H1 (cell line): ENCODE measurements at regions not wholly inside any gene's neighbourhood (a gene's known extent, or its start where the extent isn't known, plus 50 kb on each side); places are given as distances from the start of the nearest gene placed in this dataset.

Experiments used
- CTCF ChIA-PET: fragments of 300-600 bp; sonication (Branson Sonifier 250); formaldehyde crosslinking; loops from one replicate; lab custom pipeline; 2021; ENCODE audit not compliant: partially characterized antibody; lab: Charles Lee
- POLR2A ChIA-PET: fragments of 300-600 bp; sonication (Branson Sonifier 250); formaldehyde crosslinking; loops from one replicate; lab custom pipeline; 2021; ENCODE audit warnings: inconsistent platforms; ENCODE audit not compliant: partially characterized antibody; lab: Charles Lee
- DNase-seq, 2 experiments: peaks; one replicate each; pipeline versions ENCODE4 v3.0.0 to v3.0.0-alpha.2; 2010 to 2022; ENCODE audit warnings: low spot score in 2 of 2, low read depth in 1 of 2, mixed read lengths in 1 of 2
- FAIRE-seq: peaks from 2 replicates; lab custom pipeline; 2011; peaks lifted over from hg19 to GRCh38; lab: Jason Lieb, UNC
- H2AFZ ChIP-seq: 2 replicates; pipeline ENCODE4 v1.8.1; 2012; ENCODE audit warnings: low read length, inconsistent platforms
- H2AK5ac ChIP-seq: 2 replicates; pipeline ENCODE4 v1.6.1; 2013; ENCODE audit warnings: low read depth, low read length
- H2BK120ac ChIP-seq: replicated peaks from 2 replicates; pipeline ENCODE3; 2013; ENCODE audit warnings: low read depth, low read length, inconsistent platforms
- H2BK12ac ChIP-seq: 2 replicates; pipeline ENCODE4 v1.6.1; 2013; ENCODE audit warnings: low read depth, low read length
- H2BK15ac ChIP-seq: 2 replicates; pipeline ENCODE4 v1.6.1; 2013; ENCODE audit warnings: low read length
- H2BK20ac ChIP-seq: 2 replicates; pipeline ENCODE4 v1.6.1; 2013; ENCODE audit warnings: low read length
- H2BK5ac ChIP-seq: 2 replicates; pipeline ENCODE4 v1.6.1; 2013; ENCODE audit warnings: low read depth, low read length
- H3K14ac ChIP-seq: 2 replicates; pipeline ENCODE4 v1.6.1; 2013; ENCODE audit warnings: inconsistent platforms; ENCODE audit not compliant: insufficient read length
- H3K18ac ChIP-seq: 2 replicates; pipeline ENCODE4 v1.6.1; 2013; ENCODE audit warnings: low read length; ENCODE audit errors: extremely low read depth
- H3K23ac ChIP-seq: 2 replicates; pipeline ENCODE4 v1.6.1; 2013; ENCODE audit warnings: inconsistent platforms; ENCODE audit not compliant: insufficient read length
- H3K23me2 ChIP-seq: 2 replicates; pipeline ENCODE4 v1.6.1; 2013; ENCODE audit warnings: low read depth, low read length
- H3K27ac ChIP-seq: 2 replicates; pipeline ENCODE4 v1.6.1; 2011; ENCODE audit warnings: low read depth, low read length, inconsistent platforms
- H3K27me3 ChIP-seq, 4 experiments: replicated peaks in 1 of 4; 1 replicate in 1 of 4; 2 replicates in 3 of 4; pipeline versions ENCODE4 v1.6.1 to v1.8.1; 2011 to 2013; ENCODE audit warnings: low read length in 3 of 4, mild to moderate bottlenecking in 3 of 4, inconsistent platforms in 2 of 4, mixed read lengths in 2 of 4, moderate library complexity in 1 of 4; ENCODE audit not compliant: control insufficient read depth in 3 of 4, insufficient read depth in 3 of 4; ENCODE audit errors: extremely low read depth in 1 of 4
- H3K36me3 ChIP-seq, 4 experiments: 2 replicates each; pipeline versions ENCODE4 v1.6.1 to v1.8.1; 2011 to 2013; ENCODE audit warnings: mild to moderate bottlenecking in 4 of 4, low read length in 3 of 4, moderate library complexity in 2 of 4, control low read depth in 1 of 4, inconsistent platforms in 1 of 4; ENCODE audit not compliant: insufficient read depth in 4 of 4, control insufficient read depth in 2 of 4
- H3K4ac ChIP-seq: replicated peaks from 2 replicates; pipeline ENCODE3; 2013; ENCODE audit warnings: low read length, low read depth, mixed read lengths, inconsistent platforms; ENCODE audit not compliant: insufficient read length
- H3K4me1 ChIP-seq, 4 experiments: replicated peaks in 1 of 4; 1 replicate in 1 of 4; 2 replicates in 3 of 4; pipeline versions ENCODE4 v1.6.1 to v1.8.1; 2011 to 2013; ENCODE audit warnings: low read length in 3 of 4, inconsistent platforms in 2 of 4, mixed read lengths in 1 of 4; ENCODE audit not compliant: insufficient read depth in 4 of 4, control insufficient read depth in 3 of 4
- H3K4me2 ChIP-seq, 2 experiments: 2 replicates each; pipeline versions ENCODE4 v1.6.1 to v1.8.1; 2011 to 2013; ENCODE audit warnings: low read depth in 2 of 2, low read length in 2 of 2, control low read depth in 1 of 2, inconsistent platforms in 1 of 2, mild to moderate bottlenecking in 1 of 2; ENCODE audit not compliant: insufficient read depth in 1 of 2
- H3K4me3 ChIP-seq, 4 experiments: fragments of 200-600, 300-600 bp in 1 of 4; sonication (generic), shearing (Covaris generic), sonication (Bioruptor Twin) in 1 of 4; 2 replicates each; pipeline versions ENCODE4 v1.5.1 to v1.8.1; 2011 to 2016; ENCODE audit warnings: low read length in 4 of 4, low read depth in 3 of 4, control low read depth in 2 of 4, inconsistent platforms in 2 of 4, mild to moderate bottlenecking in 2 of 4, mixed read lengths in 1 of 4, moderate library complexity in 1 of 4; ENCODE audit not compliant: insufficient read depth in 2 of 4; ENCODE audit errors: extremely low read depth in 1 of 4
- H3K56ac ChIP-seq: replicated peaks from 2 replicates; pipeline ENCODE3; 2013; ENCODE audit warnings: low read depth, mild to moderate bottlenecking, mixed read lengths, low read length, inconsistent platforms; ENCODE audit not compliant: insufficient read length
- H3K79me1 ChIP-seq: 2 replicates; pipeline ENCODE4 v1.6.1; 2013; ENCODE audit warnings: low read depth, low read length, control low read depth
- H3K79me2 ChIP-seq, 2 experiments: 2 replicates each; pipeline versions ENCODE4 v1.6.1 to v1.8.1; 2012 to 2013; ENCODE audit warnings: low read length in 2 of 2, mild to moderate bottlenecking in 2 of 2, inconsistent platforms in 1 of 2; ENCODE audit not compliant: insufficient read depth in 2 of 2, control insufficient read depth in 1 of 2
- H3K9ac ChIP-seq, 4 experiments: replicated peaks in 1 of 4; 1 replicate in 1 of 4; 2 replicates in 3 of 4; pipeline versions ENCODE4 v1.6.1 to v1.8.1; 2011 to 2013; ENCODE audit warnings: low read depth in 3 of 4, low read length in 3 of 4, control low read depth in 2 of 4, mild to moderate bottlenecking in 2 of 4, moderate library complexity in 2 of 4, inconsistent platforms in 1 of 4; ENCODE audit errors: extremely low read depth in 1 of 4
- H3K9me3 ChIP-seq, 2 experiments: 2 replicates each; pipeline versions ENCODE4 v1.6.1 to v1.8.1; 2012 to 2013; ENCODE audit warnings: mild to moderate bottlenecking in 2 of 2, moderate library complexity in 2 of 2, control low read depth in 1 of 2, inconsistent platforms in 1 of 2, low read depth in 1 of 2, low read length in 1 of 2, mixed read lengths in 1 of 2; ENCODE audit not compliant: insufficient read depth in 2 of 2
- H4K20me1 ChIP-seq, 2 experiments: replicated peaks in 1 of 2; 2 replicates each; pipeline versions ENCODE3 to v1.8.1; 2011 to 2013; ENCODE audit warnings: inconsistent platforms in 2 of 2, low read length in 2 of 2, mild to moderate bottlenecking in 1 of 2; ENCODE audit not compliant: insufficient read depth in 2 of 2, control insufficient read depth in 1 of 2
- H4K5ac ChIP-seq: 2 replicates; pipeline ENCODE4 v1.6.1; 2013; ENCODE audit warnings: low read length, low read depth, mixed read lengths, inconsistent platforms; ENCODE audit not compliant: insufficient read length
- H4K8ac ChIP-seq: 2 replicates; pipeline ENCODE4 v1.8.0; 2013; ENCODE audit warnings: mild to moderate bottlenecking, moderate library complexity, low read length, inconsistent platforms; ENCODE audit not compliant: insufficient read depth; ENCODE audit errors: extremely low read depth
- H4K91ac ChIP-seq: replicated peaks from 2 replicates; pipeline ENCODE3; 2013; ENCODE audit warnings: low read length, mixed read lengths, inconsistent platforms; ENCODE audit not compliant: insufficient read length
- CTBP2 ChIP-seq: IDR thresholded peaks from 2 replicates; pipeline ENCODE4 v1.7.0; 2011; ENCODE audit warnings: borderline replicate concordance, mild to moderate bottlenecking, moderate library complexity, mixed read lengths, low read length; ENCODE audit not compliant: insufficient read depth, insufficient read length
- EZH2 ChIP-seq: fragments of 200-600 bp; sonication (generic); IDR thresholded peaks from 2 replicates; pipeline ENCODE4 v1.7.1; 2012; ENCODE audit warnings: low read depth, mild to moderate bottlenecking, moderate library complexity, low read length, inconsistent platforms; ENCODE audit not compliant: severe bottlenecking
- GABPA ChIP-seq: IDR thresholded peaks from 2 replicates; pipeline ENCODE4 v1.6.1; 2011; ENCODE audit warnings: mild to moderate bottlenecking, low read length, moderate library complexity, borderline replicate concordance; ENCODE audit not compliant: insufficient read depth
- JUND ChIP-seq: IDR thresholded peaks from 2 replicates; pipeline ENCODE4 v1.6.1; 2011; ENCODE audit warnings: mild to moderate bottlenecking, improper control_type of control experiment, low read length
- KDM5A ChIP-seq: fragments of 200-600 bp; IDR thresholded peaks from 2 replicates; pipeline ENCODE4 v1.7.1; 2012; ENCODE audit warnings: mild to moderate bottlenecking, low read length, inconsistent platforms, mixed read lengths
- POLR2A ChIP-seq, 2 experiments: IDR thresholded peaks; 1 replicate in 1 of 2; 2 replicates in 1 of 2; pipeline ENCODE4 v1.6.1; 2011; ENCODE audit warnings: low read depth in 2 of 2, low read length in 2 of 2, mild to moderate bottlenecking in 2 of 2; ENCODE audit errors: control extremely low read depth in 1 of 2
- POU5F1 ChIP-seq: IDR thresholded peaks from 2 replicates; pipeline ENCODE4 v1.6.1; 2011; ENCODE audit warnings: low read depth, mild to moderate bottlenecking, low read length, moderate library complexity
- SIRT6 ChIP-seq: IDR thresholded peaks from one replicate; pipeline ENCODE4 v1.7.1; 2012; ENCODE audit warnings: low read length, inconsistent platforms
- SP4 ChIP-seq: IDR thresholded peaks from 2 replicates; pipeline ENCODE4 v1.6.1; 2012; ENCODE audit warnings: low read length, inconsistent platforms
- TAF1 ChIP-seq: IDR thresholded peaks from 2 replicates; pipeline ENCODE4 v1.6.1; 2011; ENCODE audit warnings: mild to moderate bottlenecking, low read depth, low read length
- TEAD4 ChIP-seq: IDR thresholded peaks from 2 replicates; pipeline ENCODE4 v1.6.1; 2012; ENCODE audit warnings: low read depth, low read length, inconsistent platforms, mixed read lengths
- WGBS, 2 experiments: shearing (Covaris generic) in 1 of 2; methylation state at CpG; one replicate each; pipeline versions ENCODE4 v1.1.6 to v1.1.7; 2013 to 2015; ENCODE audit warnings: low lambda C conversion rate in 2 of 2, mixed read lengths in 2 of 2, inconsistent platforms in 1 of 2, low coverage in 1 of 2, missing lambda C conversion rate in 1 of 2; ENCODE audit not compliant: insufficient replicate concordance in 2 of 2, insufficient coverage in 1 of 2, insufficient read length in 1 of 2; ENCODE audit errors: extremely low coverage in 1 of 2, missing lambda C conversion rate in 1 of 2; 5-methylcytosine and 5-hydroxymethylcytosine counted together
- TF ChIP-seq, protein P1 (sequence below), 3 experiments: IDR thresholded peaks; 1 replicate in 2 of 3; 2 replicates in 1 of 3; pipeline versions ENCODE4 v1.5.1 to v1.6.1; 2011; ENCODE audit warnings: low read length in 3 of 3, mild to moderate bottlenecking in 3 of 3, inconsistent platforms in 2 of 3, low read depth in 1 of 3, moderate library complexity in 1 of 3; ENCODE audit not compliant: insufficient read depth in 1 of 3; ENCODE audit errors: control extremely low read depth in 1 of 3
- TF ChIP-seq, protein P2 (sequence below): IDR thresholded peaks from 2 replicates; pipeline ENCODE4 v1.6.1; 2012; ENCODE audit warnings: inconsistent platforms

DNA sequence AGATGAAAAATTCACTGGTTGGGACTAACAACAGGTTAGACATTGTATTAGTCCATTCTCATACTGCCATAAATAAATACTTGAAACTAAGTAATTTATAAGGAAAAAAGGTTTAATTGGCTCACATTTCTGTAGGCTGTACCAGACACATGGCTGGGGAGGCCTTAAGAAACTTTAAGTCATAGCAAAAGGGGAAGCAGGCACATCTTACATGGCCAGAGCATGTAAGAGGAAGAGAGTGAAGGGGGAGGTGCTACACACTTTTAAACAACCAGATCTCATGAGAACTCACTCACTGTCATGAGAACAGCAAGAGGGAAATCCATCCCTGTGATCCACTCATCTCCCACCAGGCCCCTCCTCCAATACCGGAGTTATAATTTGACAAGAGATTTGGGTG lies 125.9 kb downstream of the SUCLA2 start:
- H3K4me2 ChIP-seq, result no peak overlapping the region
- H4K5ac ChIP-seq, result no peak overlapping the region
- no peaks in the 10 kb centered on the region for H3K27me3 ChIP-seq
- H3K79me2 ChIP-seq, result no peaks in the 10 kb centered on the region
- H3K4me3 ChIP-seq, result no peak overlapping the region
- ChIA-PET CTCF (interaction anchor here (1.0 kb wide), 1 partner anchor 16 kb away, joined by 5 read pairs; no protein-coding TSS in a partner anchor), POLR2A (no interaction called here)
- H3K9ac ChIP-seq, result no peak overlapping the region
- H3K9me3 ChIP-seq, result peaks cover 16 to 18% of the 10 kb centered on the region in 2 experiments
- no peak overlapping the region for H3K18ac ChIP-seq
- H3K14ac ChIP-seq, result no peak overlapping the region
- H2BK12ac ChIP-seq, result no peak overlapping the region
- H3K27ac ChIP-seq, result no peak overlapping the region
- no peak overlapping the region for H2BK15ac ChIP-seq
- H3K4ac ChIP-seq, result no peak overlapping the region
- no peak overlapping the region for H4K8ac ChIP-seq
- WGBS, 2 experiments, result 83% methylated on average over 1 of the region's 1 CpG; no CpG with 5 or more reads in 1 of the 2 experiments
- H3K56ac ChIP-seq, result no peak overlapping the region
- H3K23me2 ChIP-seq, result no peaks in the 10 kb centered on the region
- DNase-seq, result no peak
- H2BK20ac ChIP-seq, result no peak overlapping the region
- no peak overlapping the region for H2AFZ ChIP-seq
- H2BK120ac ChIP-seq, result no peak overlapping the region
- no peak overlapping the region for H4K91ac ChIP-seq
- H3K4me1 ChIP-seq, result no peaks in the 10 kb centered on the region
- no peaks in the 10 kb centered on the region for H3K79me1 ChIP-seq
- H3K23ac ChIP-seq, result no peak overlapping the region
- FAIRE-seq, result no peak
- no peak overlapping the region for H2AK5ac ChIP-seq
- no peaks in the 10 kb centered on the region for H4K20me1 ChIP-seq
- no peaks in the 10 kb centered on the region; a peak in 1 of 8 replicates for H3K36me3 ChIP-seq
- H2BK5ac ChIP-seq, result no peak overlapping the region
- TF ChIP-seq TAF1, result no peak
- TF ChIP-seq POLR2A (IDR thresholded peaks at IDR 0.05; ENCODE audit: control extremely low read depth in 1 of 2, low read depth in 2 of 2, low read length in 2 of 2), result no peak
- no peak for TF ChIP-seq GABPA
- TF ChIP-seq, protein P1, sequence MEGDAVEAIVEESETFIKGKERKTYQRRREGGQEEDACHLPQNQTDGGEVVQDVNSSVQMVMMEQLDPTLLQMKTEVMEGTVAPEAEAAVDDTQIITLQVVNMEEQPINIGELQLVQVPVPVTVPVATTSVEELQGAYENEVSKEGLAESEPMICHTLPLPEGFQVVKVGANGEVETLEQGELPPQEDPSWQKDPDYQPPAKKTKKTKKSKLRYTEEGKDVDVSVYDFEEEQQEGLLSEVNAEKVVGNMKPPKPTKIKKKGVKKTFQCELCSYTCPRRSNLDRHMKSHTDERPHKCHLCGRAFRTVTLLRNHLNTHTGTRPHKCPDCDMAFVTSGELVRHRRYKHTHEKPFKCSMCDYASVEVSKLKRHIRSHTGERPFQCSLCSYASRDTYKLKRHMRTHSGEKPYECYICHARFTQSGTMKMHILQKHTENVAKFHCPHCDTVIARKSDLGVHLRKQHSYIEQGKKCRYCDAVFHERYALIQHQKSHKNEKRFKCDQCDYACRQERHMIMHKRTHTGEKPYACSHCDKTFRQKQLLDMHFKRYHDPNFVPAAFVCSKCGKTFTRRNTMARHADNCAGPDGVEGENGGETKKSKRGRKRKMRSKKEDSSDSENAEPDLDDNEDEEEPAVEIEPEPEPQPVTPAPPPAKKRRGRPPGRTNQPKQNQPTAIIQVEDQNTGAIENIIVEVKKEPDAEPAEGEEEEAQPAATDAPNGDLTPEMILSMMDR (IDR thresholded peaks at IDR 0.05; ENCODE audit: control extremely low read depth in 1 of 3, insufficient read depth in 1 of 3, low read depth in 1 of 3, low read length in 3 of 3), result no peak
- TF ChIP-seq KDM5A, result no peak
- TF ChIP-seq CTBP2, result no peak
- TF ChIP-seq JUND, result no peak
- TF ChIP-seq POU5F1, result no peak
- no peak for TF ChIP-seq SP4
- TF ChIP-seq, protein P2, sequence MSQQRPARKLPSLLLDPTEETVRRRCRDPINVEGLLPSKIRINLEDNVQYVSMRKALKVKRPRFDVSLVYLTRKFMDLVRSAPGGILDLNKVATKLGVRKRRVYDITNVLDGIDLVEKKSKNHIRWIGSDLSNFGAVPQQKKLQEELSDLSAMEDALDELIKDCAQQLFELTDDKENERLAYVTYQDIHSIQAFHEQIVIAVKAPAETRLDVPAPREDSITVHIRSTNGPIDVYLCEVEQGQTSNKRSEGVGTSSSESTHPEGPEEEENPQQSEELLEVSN, result no peak
- TF ChIP-seq SIRT6, result no peak
- no peak for TF ChIP-seq TEAD4
- TF ChIP-seq EZH2, result no peak
